MM.1S (cell line): ENCODE measurements at regions not wholly inside any gene's neighbourhood (a gene's known extent, or its start where the extent isn't known, plus 50 kb on each side); places are given as distances from the start of the nearest gene placed in this dataset.

ENCODE experiments used
- DNase-seq: peaks from one replicate; pipeline ENCODE4 v3.0.0-alpha.2; 2015
- H2AFZ ChIP-seq: fragments of 300-600 bp; sonication (generic); 2 replicates; pipeline ENCODE4 v1.6.0; 2016; ENCODE audit warnings: antibody characterized with exemption, low read length
- H3F3A ChIP-seq: fragments of 300-600 bp; sonication (generic); 2 replicates; pipeline ENCODE4 v1.6.1; 2016; ENCODE audit warnings: mild to moderate bottlenecking, antibody characterized with exemption, low read length, moderate library complexity, mixed read lengths; ENCODE audit not compliant: insufficient read depth
- H3K27ac ChIP-seq: fragments of 300-600 bp; sonication (generic); 2 replicates; pipeline ENCODE4 v1.5.1; 2016; ENCODE audit warnings: mild to moderate bottlenecking, low read length
- H3K27me3 ChIP-seq: fragments of 300-600 bp; sonication (generic); replicated peaks from 2 replicates; pipeline ENCODE4 v1.6.0; 2016; ENCODE audit warnings: low read length; ENCODE audit not compliant: insufficient read depth
- H3K36me3 ChIP-seq: fragments of 300-600 bp; sonication (generic); replicated peaks from 2 replicates; pipeline ENCODE4 v1.6.1; 2016; ENCODE audit warnings: mild to moderate bottlenecking, low read length, mixed read lengths; ENCODE audit not compliant: insufficient read depth
- H3K4me1 ChIP-seq: fragments of 300-600 bp; sonication (generic); 2 replicates; pipeline ENCODE4 v1.6.1; 2016; ENCODE audit warnings: low read length, mixed read lengths
- H3K4me2 ChIP-seq: fragments of 300-600 bp; sonication (generic); 2 replicates; pipeline ENCODE4 v1.6.0; 2016; ENCODE audit warnings: low read depth, low read length
- H3K4me3 ChIP-seq: fragments of 300-600 bp; sonication (generic); 2 replicates; pipeline ENCODE4 v1.5.1; 2016; ENCODE audit warnings: low read length, mixed read lengths
- H3K79me2 ChIP-seq: fragments of 300-600 bp; sonication (generic); 2 replicates; pipeline ENCODE4 v1.6.1; 2016; ENCODE audit warnings: mixed run types, low read length, mixed read lengths
- H3K9ac ChIP-seq: fragments of 300-600 bp; sonication (generic); 2 replicates; pipeline ENCODE4 v1.6.1; 2016; ENCODE audit warnings: low read length, mixed read lengths
- H3K9me2 ChIP-seq: fragments of 300-600 bp; sonication (generic); replicated peaks from 2 replicates; pipeline ENCODE4 v1.6.1; 2016; ENCODE audit warnings: mild to moderate bottlenecking, low read length, mixed read lengths; ENCODE audit not compliant: insufficient read depth
- H3K9me3 ChIP-seq: fragments of 300-600 bp; sonication (generic); replicated peaks from 2 replicates; pipeline ENCODE4 v1.6.1; 2016; ENCODE audit warnings: mild to moderate bottlenecking, low read length, mixed read lengths; ENCODE audit not compliant: insufficient read depth
- H4K20me1 ChIP-seq: fragments of 300-600 bp; sonication (generic); 2 replicates; pipeline ENCODE4 v1.6.1; 2016; ENCODE audit warnings: mild to moderate bottlenecking, low read length, moderate library complexity, mixed read lengths; ENCODE audit not compliant: insufficient read depth
- EZH2 ChIP-seq: fragments of 300-600 bp; sonication (generic); optimal IDR thresholded peaks from 2 replicates; pipeline ENCODE3; 2017; ENCODE audit warnings: low read depth, mild to moderate bottlenecking, antibody characterized with exemption, low read length, mixed read lengths
- EZH2phosphoT487 ChIP-seq: fragments of 300-600 bp; sonication (generic); IDR thresholded peaks from 2 replicates; pipeline ENCODE4 v1.6.1; 2018; ENCODE audit warnings: antibody characterized with exemption, low read length
- TF ChIP-seq, protein P1 (sequence below): fragments of 300-600 bp; sonication (generic); IDR thresholded peaks from 2 replicates; pipeline ENCODE4 v1.5.1; 2016; ENCODE audit warnings: antibody characterized with exemption, low read length, mixed read lengths

DNA sequence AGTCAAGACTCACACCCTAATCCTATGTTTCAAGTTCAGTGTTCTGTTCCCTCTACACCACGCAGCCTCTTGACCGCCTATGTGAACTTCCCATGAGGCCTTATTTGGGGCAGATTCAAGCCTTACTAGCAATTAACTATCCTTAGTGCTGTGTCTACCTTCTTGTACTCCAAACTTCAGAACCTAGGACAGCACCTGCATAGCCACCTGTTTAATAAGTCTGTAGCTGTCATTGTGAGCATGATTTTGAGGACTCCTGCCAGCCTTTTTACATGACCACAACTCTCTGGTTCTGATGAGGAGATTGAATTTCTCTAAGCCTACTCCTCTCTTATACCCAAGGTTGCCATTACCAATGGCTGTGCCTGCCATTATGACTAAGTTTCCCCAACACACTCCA is 50.8 kb upstream of the PCSK1 start:
- no peak overlapping the region for H3K27ac ChIP-seq
- no peaks in the 10 kb centered on the region for H3K9me2 ChIP-seq
- no peak overlapping the region for H3K9ac ChIP-seq
- H4K20me1 ChIP-seq = no peaks in the 10 kb centered on the region
- no peaks in the 10 kb centered on the region for H3K36me3 ChIP-seq
- H3K4me3 ChIP-seq = no peak overlapping the region
- no peak overlapping the region for H2AFZ ChIP-seq
- H3K9me3 ChIP-seq = no peaks in the 10 kb centered on the region
- no peaks in the 10 kb centered on the region for H3K27me3 ChIP-seq
- no peak overlapping the region for H3K4me2 ChIP-seq
- H3K4me1 ChIP-seq = no peaks in the 10 kb centered on the region
- no peaks in the 10 kb centered on the region for H3F3A ChIP-seq
- DNase-seq = peak; percentile 65
- H3K79me2 ChIP-seq = no peaks in the 10 kb centered on the region
- TF ChIP-seq, protein P1, sequence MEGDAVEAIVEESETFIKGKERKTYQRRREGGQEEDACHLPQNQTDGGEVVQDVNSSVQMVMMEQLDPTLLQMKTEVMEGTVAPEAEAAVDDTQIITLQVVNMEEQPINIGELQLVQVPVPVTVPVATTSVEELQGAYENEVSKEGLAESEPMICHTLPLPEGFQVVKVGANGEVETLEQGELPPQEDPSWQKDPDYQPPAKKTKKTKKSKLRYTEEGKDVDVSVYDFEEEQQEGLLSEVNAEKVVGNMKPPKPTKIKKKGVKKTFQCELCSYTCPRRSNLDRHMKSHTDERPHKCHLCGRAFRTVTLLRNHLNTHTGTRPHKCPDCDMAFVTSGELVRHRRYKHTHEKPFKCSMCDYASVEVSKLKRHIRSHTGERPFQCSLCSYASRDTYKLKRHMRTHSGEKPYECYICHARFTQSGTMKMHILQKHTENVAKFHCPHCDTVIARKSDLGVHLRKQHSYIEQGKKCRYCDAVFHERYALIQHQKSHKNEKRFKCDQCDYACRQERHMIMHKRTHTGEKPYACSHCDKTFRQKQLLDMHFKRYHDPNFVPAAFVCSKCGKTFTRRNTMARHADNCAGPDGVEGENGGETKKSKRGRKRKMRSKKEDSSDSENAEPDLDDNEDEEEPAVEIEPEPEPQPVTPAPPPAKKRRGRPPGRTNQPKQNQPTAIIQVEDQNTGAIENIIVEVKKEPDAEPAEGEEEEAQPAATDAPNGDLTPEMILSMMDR = no peak
- TF ChIP-seq EZH2 (no peak), EZH2phosphoT487 (no peak)

DNA sequence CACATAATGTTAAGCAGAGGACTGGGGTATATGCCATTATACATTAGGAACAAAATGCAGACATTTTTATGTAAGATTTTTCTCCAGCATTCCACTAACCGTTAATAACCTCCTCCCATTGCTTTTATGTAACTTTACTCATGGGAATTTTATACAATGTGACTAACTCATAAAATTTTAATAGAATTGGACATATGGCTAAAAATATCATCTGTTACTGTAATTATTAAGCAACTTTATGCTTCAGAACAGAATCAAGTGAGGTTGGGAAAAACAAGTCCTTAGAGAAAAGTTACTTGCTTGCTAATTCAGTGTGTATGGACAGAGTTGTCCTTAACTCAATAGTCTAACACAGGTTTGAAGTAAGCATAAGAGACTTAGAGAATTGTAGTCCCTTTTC is 54.8 kb upstream of the PCSK1 start:
- Histone ChIP-seq H3K4me1 (no peaks in the 10 kb centered on the region), H4K20me1 (no peaks in the 10 kb centered on the region), H3K9me3 (no peaks in the 10 kb centered on the region), H3K27me3 (no peaks in the 10 kb centered on the region), H3K9ac (no peak overlapping the region), H2AFZ (no peak overlapping the region), H3K9me2 (no peaks in the 10 kb centered on the region), H3F3A (no peaks in the 10 kb centered on the region), H3K4me2 (no peak overlapping the region), H3K36me3 (no peaks in the 10 kb centered on the region), H3K27ac (no peak overlapping the region), H3K79me2 (no peaks in the 10 kb centered on the region), H3K4me3 (no peak overlapping the region)
- no peak for DNase-seq
- TF ChIP-seq EZH2phosphoT487 (no peak), EZH2 (no peak)
- TF ChIP-seq, protein P1 = no peak

DNA sequence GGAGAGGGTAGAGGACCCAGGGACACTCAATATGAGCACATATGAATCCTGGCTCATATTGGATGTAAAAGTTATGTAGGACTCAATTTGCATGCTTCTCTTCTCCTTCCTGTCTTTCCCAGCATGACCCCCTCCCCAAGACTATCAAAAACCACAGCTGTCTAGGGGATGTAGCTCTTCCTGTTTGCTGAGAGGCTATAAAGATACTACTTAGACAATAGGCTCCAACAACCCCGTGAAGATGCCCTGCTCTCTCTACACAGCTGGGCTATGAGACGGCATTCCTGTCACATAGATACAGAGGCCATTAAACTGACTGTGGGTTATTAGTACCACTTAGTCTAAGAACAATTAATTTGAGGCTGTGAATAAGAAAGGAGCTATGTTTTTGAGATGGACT is 56.5 kb upstream of the PCSK1 start:
- TF ChIP-seq, protein P1 = no peak
- TF ChIP-seq EZH2 = no peak
- TF ChIP-seq EZH2phosphoT487 = no peak
- Histone ChIP-seq H3K4me1 (no peaks in the 10 kb centered on the region), H3K4me2 (no peak overlapping the region), H4K20me1 (no peaks in the 10 kb centered on the region), H3K9ac (no peak overlapping the region), H3K36me3 (no peaks in the 10 kb centered on the region), H3K27ac (no peak overlapping the region), H3F3A (no peaks in the 10 kb centered on the region), H3K27me3 (no peaks in the 10 kb centered on the region), H3K79me2 (no peaks in the 10 kb centered on the region), H2AFZ (no peak overlapping the region), H3K9me3 (no peaks in the 10 kb centered on the region), H3K9me2 (no peaks in the 10 kb centered on the region), H3K4me3 (no peak overlapping the region)
- DNase-seq = no peak
